GM04503 (cell line): ENCODE measurements at regions not wholly inside any gene's neighbourhood (a gene's known extent, or its start where the extent isn't known, plus 50 kb on each side); places are given as distances from the start of the nearest gene placed in this dataset.
"Not testable (repeated sequence)": the region's sequence is repeated elsewhere in the genome, so short reads cannot be mapped to it uniquely, and the experiment has no call there.

ENCODE experiments used
- DNase-seq: peaks from one replicate; pipeline ENCODE4 v3.0.0-alpha.2; 2012; ENCODE audit warnings: low read depth

DNA sequence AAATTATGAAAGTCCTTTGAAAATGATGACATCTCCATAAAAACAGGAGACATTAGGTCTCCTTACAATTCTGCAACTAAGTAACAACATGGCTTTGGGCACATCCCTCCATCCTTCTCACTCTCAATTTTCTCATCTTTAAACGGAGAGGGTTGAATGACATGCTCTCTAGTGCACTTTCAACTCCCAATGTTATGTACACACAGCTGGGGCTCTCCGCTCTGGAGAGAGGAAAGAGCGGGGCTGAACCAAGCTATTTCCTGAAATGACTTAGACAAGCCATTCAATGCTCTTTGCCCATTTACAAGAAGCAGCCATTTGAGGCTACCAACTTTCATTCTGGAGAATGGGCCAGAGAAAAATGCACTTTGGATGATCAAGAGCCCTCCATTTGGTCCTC lies 144.2 kb upstream of the BNIP2 start:
- no peak for DNase-seq

DNA sequence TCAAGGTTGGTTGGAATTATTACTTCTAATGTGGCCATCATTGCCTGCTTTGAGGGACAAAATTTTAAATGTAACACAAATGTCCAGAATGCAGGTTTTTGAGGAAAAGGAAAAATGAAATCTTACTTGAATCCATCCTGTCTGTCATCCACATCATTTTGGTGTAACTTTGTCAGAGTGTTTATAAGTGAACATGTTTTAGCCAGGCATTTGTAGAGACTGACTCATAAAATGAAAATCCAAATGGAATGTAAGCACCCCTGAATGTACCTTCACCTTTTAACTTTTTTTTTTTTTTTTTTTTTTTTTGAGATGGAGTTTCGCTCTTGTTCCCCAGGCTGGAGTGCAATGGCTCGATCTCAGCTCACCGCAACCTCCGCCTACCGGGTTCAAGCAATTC lies 141.8 kb upstream of the BNIP2 start:
- DNase-seq = no peak

DNA sequence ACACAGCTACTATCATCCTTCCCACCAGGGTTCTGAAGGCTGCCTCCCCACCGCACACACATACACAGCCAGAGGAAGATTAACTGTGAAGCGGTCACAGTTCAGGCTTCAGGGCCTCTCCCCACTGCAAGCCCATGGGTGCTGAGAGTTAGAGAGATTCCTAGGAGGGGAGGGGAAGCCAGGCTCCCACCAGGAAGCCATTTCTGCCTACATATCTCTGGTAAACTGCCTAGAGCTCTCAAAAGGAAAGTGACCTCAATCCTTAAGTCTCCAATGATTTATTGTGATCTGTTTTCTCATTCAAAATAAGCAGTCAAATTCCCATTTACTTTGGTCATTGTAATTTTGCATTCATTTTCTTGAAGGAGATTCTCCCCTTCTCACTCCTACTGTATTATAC lies 141.0 kb upstream of the BNIP2 start:
- DNase-seq = no peak

GRCh38 chr15:59828861-59829260 lies 139.7 kb upstream of the BNIP2 start:
- no peak for DNase-seq

DNA sequence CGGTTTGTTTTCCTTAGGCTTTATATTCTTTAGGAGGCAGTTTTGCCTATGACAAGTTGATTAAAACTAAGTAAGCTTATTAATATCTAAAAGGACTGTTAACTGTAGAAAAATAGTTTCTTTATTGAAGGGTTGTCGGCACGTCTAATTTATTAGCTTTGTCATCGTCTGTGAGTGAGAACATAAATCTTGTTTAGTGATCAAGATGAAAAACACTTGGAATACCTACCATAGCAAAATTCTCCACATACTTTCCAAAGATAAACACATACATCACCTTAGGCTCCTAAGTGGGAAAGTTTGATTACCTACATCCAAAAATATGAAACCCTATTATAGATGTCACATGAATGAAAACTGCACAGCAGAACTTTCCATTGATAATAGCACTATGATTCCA lies 139.1 kb upstream of the BNIP2 start:
- no peak for DNase-seq

DNA sequence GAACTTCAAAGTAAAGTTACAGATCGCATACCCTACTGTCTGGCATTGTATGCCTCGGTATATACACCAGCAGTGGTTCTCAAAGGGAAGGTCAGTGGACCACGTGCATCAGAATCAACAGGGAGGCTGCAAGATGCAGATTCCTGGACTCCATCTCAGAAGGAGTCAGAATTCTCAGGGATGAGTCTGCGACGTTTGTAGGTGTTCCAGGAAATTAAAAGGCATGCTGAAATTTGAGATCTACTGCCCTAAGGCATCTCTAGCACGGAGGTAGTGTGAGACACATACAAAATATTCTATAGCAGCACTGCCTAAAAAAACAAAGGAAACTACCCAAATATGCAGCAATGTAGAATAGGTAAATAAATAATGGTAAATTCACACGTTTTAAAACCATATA lies 136.8 kb upstream of the BNIP2 start:
- no peak for DNase-seq

DNA sequence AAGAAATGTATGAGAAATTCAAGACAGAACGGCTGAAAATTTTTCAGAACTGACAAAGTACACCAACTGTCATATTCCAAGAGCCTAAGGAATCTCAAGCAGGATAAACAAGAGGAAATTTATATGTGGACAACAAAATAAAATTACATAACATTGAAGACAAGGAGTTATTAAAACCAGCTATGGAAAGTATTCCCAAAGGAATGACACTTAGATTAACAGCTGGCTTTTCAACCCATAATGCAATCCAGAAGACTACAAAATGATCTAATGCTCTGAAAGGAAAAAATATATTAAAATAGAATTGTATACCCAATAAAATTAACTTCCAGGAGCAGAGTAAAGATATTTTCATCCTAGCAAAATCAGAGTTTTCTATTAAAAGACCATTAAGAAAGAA lies 132.2 kb upstream of the BNIP2 start:
- no peak for DNase-seq

DNA sequence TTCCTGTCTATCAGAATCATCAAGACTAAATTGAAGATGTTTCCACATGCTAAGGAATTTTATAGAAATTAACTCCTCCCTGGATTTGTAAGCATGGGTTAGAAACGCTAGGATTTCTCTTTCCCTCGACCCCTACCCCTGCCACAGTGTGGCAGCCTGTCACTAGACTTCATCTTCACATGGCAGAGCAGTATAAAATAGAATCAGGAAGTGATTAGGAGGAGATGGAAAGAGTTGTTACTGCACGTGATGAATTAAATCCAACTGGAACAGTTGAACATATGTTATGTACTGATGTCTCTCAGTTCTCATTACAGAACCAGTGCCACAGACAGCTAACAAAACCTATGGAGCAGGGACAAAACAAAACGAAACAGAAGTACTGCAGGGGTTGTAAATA lies 130.0 kb upstream of the BNIP2 start:
- DNase-seq = no peak

GRCh38 chr15:59818336-59818735 lies 129.2 kb upstream of the BNIP2 start:
- DNase-seq = no peak

- no peak for DNase-seq
Measured at GRCh38 chr15:59817834-59818233, 128.7 kb upstream of the BNIP2 start.

DNA sequence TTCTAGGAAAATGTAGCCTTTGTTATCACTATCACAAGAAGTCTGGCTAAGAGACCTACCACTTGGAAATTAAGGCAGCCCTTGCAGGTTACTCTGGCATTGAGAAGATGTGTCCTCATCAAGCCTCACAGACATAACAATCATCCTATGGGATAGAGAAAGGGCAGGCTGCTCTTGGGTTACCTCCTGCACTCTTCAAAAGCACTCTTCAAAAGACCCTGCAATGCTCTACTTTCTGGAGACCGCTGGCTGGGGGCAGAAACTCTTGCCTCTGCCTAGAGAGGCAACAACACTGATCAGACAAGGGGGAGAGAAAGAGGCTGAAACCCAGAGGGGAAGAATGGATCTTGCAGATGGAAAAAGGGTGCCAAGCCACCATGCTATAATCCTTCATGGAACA lies 127.9 kb upstream of the BNIP2 start:
- no peak for DNase-seq

GRCh38 chr15:59814409-59814808 lies 125.3 kb upstream of the BNIP2 start:
- DNase-seq = no peak

- DNase-seq = no peak
Measured at GRCh38 chr15:59812889-59813288, 123.8 kb upstream of the BNIP2 start.

GRCh38 chr15:59812250-59812870 lies 123.2 kb upstream of the BNIP2 start:
- no peak for DNase-seq

GRCh38 chr15:59803293-59803966 lies 114.3 kb upstream of the BNIP2 start:
- DNase-seq = not testable (repeated sequence)

DNA sequence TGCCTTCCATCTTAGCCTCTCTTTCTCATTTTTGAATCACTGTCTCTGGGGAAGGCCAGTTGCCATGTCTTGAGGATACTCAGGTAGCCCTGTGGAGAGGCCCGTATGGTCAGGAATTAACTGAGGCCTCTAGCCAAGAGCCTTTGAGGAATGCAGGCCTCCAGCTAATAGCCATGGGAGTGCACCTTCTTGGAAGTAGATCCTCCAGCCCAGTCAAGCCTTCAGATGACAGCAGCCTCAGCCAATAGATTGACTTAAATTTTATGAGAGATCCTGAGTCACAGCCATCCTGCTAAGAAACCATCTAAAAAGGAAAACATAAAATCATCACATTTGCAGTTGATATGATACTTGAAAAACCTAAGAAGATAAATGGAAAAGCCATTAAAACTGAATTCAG lies 112.5 kb upstream of the BNIP2 start:
- no peak for DNase-seq

- DNase-seq = no peak
Measured at GRCh38 chr15:59798605-59798917, 109.4 kb upstream of the BNIP2 start.

- DNase-seq = no peak
Measured at GRCh38 chr15:59797756-59798604, 108.9 kb upstream of the BNIP2 start.

GRCh38 chr15:59794229-59794886 lies 105.2 kb upstream of the BNIP2 start:
- DNase-seq = no peak

- no peak for DNase-seq
Measured at GRCh38 chr15:59792359-59792758, 103.2 kb upstream of the BNIP2 start.

DNA sequence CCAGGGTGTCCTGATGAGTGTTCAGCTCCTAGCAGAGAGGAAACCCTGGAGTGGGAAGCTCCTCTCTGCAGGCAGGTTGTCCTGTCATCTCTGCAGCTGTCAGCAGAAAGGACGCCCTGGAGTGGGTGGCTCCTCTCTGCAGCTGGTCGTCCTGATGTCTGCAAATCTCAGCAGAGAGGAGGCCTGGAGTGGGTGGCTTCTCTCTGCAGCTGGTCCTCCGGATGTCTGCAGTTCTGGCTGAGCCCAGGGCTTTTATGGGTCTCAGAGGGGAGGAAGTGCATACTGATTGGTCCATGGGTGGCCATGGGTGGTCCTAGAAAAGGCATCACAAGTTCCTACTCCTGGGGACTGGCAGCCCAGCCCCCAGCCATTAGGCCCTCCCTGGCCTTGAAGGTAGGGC lies 102.6 kb upstream of the BNIP2 start:
- DNase-seq = no peak

DNA sequence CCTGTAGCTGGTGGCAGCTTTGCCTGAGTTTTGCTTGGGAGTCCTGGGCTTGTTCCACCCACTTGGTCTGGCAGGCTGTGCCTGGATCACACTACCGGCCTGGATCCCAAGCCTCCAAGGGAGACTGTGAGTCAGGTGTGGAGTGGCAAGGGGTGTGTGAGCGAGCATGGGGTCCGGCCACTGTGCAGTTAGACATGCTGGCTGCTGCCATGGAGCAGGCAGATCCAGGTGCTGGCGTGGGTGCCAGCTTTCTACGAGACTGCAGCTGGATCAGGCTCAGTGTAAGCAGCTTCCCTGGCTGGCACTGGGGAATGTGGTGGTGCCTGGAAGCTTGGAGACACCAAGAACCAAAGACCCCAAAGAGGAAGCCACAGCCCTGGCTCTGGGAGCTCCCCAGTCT lies 102.0 kb upstream of the BNIP2 start:
- no peak for DNase-seq

GRCh38 chr15:59786466-59786865 lies 97.3 kb upstream of the BNIP2 start:
- DNase-seq = not testable (repeated sequence)
